ENCODE measurements at regions not wholly inside any gene's neighbourhood (a gene's known extent, or its start where the extent isn't known, plus 50 kb on each side); places are given as distances from the start of the nearest gene placed in this dataset.

GRCh38 chr15:93219859-93220420 is 130.9 kb upstream of the RGMA start:
- Histone ChIP-seq H3K27me3 (ENCODE audit: control insufficient read depth, insufficient read depth, low read length) (no peaks in the 10 kb centered on the region), H3K36me3 (ENCODE audit: control insufficient read depth, insufficient read depth, low read length) (no peaks in the 10 kb centered on the region), H3K4me3 (ENCODE audit: low read length) (no peak overlapping the region), H3K9ac (ENCODE audit: low read length) (no peak overlapping the region), H3K9me3 (ENCODE audit: control insufficient read depth, low read length) (no peaks in the 10 kb centered on the region), H3K4me1 (ENCODE audit: control insufficient read depth, insufficient read depth, low read length) (no peaks in the 10 kb centered on the region)

DNA sequence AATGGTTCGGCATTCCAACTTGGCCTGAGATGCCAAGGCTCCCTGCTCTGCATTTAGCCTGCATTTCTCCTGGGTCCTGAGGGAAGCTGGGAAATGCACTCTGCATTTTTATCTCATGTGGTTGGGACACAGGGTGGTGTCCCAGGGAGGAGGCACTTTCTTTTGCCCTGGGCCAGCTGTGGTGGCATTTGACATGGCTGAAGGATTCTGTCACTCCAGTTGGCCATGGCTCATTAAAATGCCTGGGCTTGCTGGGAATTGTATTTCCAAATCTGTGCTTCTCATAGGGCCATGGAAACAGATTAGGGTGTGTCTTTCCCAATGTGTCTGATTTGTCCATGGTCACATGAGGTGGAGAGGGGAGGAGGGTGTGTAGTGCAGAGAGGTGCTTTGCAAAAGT is 128.3 kb upstream of the RGMA start:
- H3K9me3 ChIP-seq (ENCODE audit: control insufficient read depth, low read length): no peaks in the 10 kb centered on the region
- H3K4me3 ChIP-seq (ENCODE audit: low read length): no peak overlapping the region
- no peaks in the 10 kb centered on the region for H3K27me3 ChIP-seq (ENCODE audit: control insufficient read depth, insufficient read depth, low read length)
- no peaks in the 10 kb centered on the region for H3K4me1 ChIP-seq (ENCODE audit: control insufficient read depth, insufficient read depth, low read length)
- H3K9ac ChIP-seq (ENCODE audit: low read length): no peak overlapping the region
- H3K36me3 ChIP-seq (ENCODE audit: control insufficient read depth, insufficient read depth, low read length): no peaks in the 10 kb centered on the region

DNA sequence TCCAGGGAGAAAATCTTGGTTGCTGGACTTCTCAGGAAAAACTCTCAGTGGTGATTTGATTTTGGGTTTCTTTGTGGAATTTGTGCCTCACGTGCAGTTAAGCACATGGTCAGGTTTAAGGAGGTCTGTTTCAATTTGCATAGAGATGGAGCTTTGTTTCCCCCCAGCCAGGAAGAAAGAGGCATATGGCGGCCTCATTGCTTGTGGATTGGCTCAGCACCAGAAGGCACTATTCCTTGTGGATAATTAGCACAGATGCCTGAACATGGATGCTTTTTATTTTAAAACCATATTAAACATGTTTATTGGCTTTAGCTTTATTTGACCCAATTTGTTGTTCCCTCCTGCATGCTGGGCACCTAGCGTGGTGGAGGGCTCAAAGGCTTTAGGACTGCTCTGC is 125.1 kb upstream of the RGMA start:
- no peaks in the 10 kb centered on the region for H3K4me1 ChIP-seq (ENCODE audit: control insufficient read depth, insufficient read depth, low read length)
- no peak overlapping the region for H3K4me3 ChIP-seq (ENCODE audit: low read length)
- no peaks in the 10 kb centered on the region for H3K36me3 ChIP-seq (ENCODE audit: control insufficient read depth, insufficient read depth, low read length)
- no peak overlapping the region for H3K9ac ChIP-seq (ENCODE audit: low read length)
- H3K27me3 ChIP-seq (ENCODE audit: control insufficient read depth, insufficient read depth, low read length): no peaks in the 10 kb centered on the region
- no peaks in the 10 kb centered on the region for H3K9me3 ChIP-seq (ENCODE audit: control insufficient read depth, low read length)

- Histone ChIP-seq H3K9me3 (ENCODE audit: control insufficient read depth, low read length) (no peaks in the 10 kb centered on the region), H3K36me3 (ENCODE audit: control insufficient read depth, insufficient read depth, low read length) (no peaks in the 10 kb centered on the region), H3K9ac (ENCODE audit: low read length) (no peak overlapping the region), H3K27me3 (ENCODE audit: control insufficient read depth, insufficient read depth, low read length) (no peaks in the 10 kb centered on the region), H3K4me3 (ENCODE audit: low read length) (no peak overlapping the region), H3K4me1 (ENCODE audit: control insufficient read depth, insufficient read depth, low read length) (no peaks in the 10 kb centered on the region)
Observed at GRCh38 chr15:93213281-93213680, 124.3 kb upstream of the RGMA start.

GRCh38 chr15:93212578-93212977 is 123.6 kb upstream of the RGMA start:
- Histone ChIP-seq H3K4me1 (ENCODE audit: control insufficient read depth, insufficient read depth, low read length) (no peaks in the 10 kb centered on the region), H3K9me3 (ENCODE audit: control insufficient read depth, low read length) (no peaks in the 10 kb centered on the region), H3K27me3 (ENCODE audit: control insufficient read depth, insufficient read depth, low read length) (no peaks in the 10 kb centered on the region), H3K4me3 (ENCODE audit: low read length) (no peak overlapping the region), H3K9ac (ENCODE audit: low read length) (no peak overlapping the region), H3K36me3 (ENCODE audit: control insufficient read depth, insufficient read depth, low read length) (no peaks in the 10 kb centered on the region)

GRCh38 chr15:93210995-93211394 is 122.0 kb upstream of the RGMA start:
- H3K9me3 ChIP-seq (ENCODE audit: control insufficient read depth, low read length): no peaks in the 10 kb centered on the region
- no peak overlapping the region for H3K9ac ChIP-seq (ENCODE audit: low read length)
- H3K36me3 ChIP-seq (ENCODE audit: control insufficient read depth, insufficient read depth, low read length): no peaks in the 10 kb centered on the region
- no peaks in the 10 kb centered on the region for H3K27me3 ChIP-seq (ENCODE audit: control insufficient read depth, insufficient read depth, low read length)
- no peak overlapping the region for H3K4me3 ChIP-seq (ENCODE audit: low read length)
- H3K4me1 ChIP-seq (ENCODE audit: control insufficient read depth, insufficient read depth, low read length): no peaks in the 10 kb centered on the region

- H3K4me3 ChIP-seq (ENCODE audit: low read length): no peak overlapping the region
- no peaks in the 10 kb centered on the region for H3K9me3 ChIP-seq (ENCODE audit: control insufficient read depth, low read length)
- no peaks in the 10 kb centered on the region for H3K36me3 ChIP-seq (ENCODE audit: control insufficient read depth, insufficient read depth, low read length)
- no peaks in the 10 kb centered on the region for H3K27me3 ChIP-seq (ENCODE audit: control insufficient read depth, insufficient read depth, low read length)
- no peak overlapping the region for H3K9ac ChIP-seq (ENCODE audit: low read length)
- H3K4me1 ChIP-seq (ENCODE audit: control insufficient read depth, insufficient read depth, low read length): no peaks in the 10 kb centered on the region
Observed at GRCh38 chr15:93209690-93210445, 120.9 kb upstream of the RGMA start.

GRCh38 chr15:93206893-93207292 is 117.9 kb upstream of the RGMA start:
- Histone ChIP-seq H3K9ac (ENCODE audit: low read length) (no peak overlapping the region), H3K4me3 (ENCODE audit: low read length) (no peak overlapping the region), H3K4me1 (ENCODE audit: control insufficient read depth, insufficient read depth, low read length) (no peaks in the 10 kb centered on the region), H3K27me3 (ENCODE audit: control insufficient read depth, insufficient read depth, low read length) (no peaks in the 10 kb centered on the region), H3K36me3 (ENCODE audit: control insufficient read depth, insufficient read depth, low read length) (no peaks in the 10 kb centered on the region), H3K9me3 (ENCODE audit: control insufficient read depth, low read length) (no peaks in the 10 kb centered on the region)

DNA sequence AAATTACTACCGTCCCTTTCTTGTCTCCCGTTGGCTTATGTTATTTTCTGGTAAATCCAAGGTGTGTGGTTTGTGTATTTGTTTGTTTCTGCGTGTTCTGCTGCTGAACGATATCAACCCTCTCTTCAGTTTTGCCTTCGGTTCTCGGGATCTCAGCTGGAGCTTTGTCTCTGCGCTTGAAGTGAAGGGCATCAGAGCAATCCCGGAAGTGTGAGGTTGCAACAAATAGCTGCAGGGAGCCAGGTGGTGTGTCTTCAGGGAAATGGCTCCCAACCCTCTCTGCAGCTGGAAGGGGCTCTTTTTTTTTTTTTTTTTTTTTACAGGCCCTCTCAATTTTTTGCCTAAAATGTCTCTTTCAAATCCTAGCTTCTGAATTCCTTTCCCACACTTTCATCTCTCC is 116.4 kb upstream of the RGMA start:
- Histone ChIP-seq H3K36me3 (ENCODE audit: control insufficient read depth, insufficient read depth, low read length) (no peaks in the 10 kb centered on the region), H3K4me3 (ENCODE audit: low read length) (no peak overlapping the region), H3K27me3 (ENCODE audit: control insufficient read depth, insufficient read depth, low read length) (no peaks in the 10 kb centered on the region), H3K9me3 (ENCODE audit: control insufficient read depth, low read length) (no peaks in the 10 kb centered on the region), H3K4me1 (ENCODE audit: control insufficient read depth, insufficient read depth, low read length) (no peaks in the 10 kb centered on the region), H3K9ac (ENCODE audit: low read length) (no peak overlapping the region)

GRCh38 chr15:93203036-93203435 is 114.0 kb upstream of the RGMA start:
- Histone ChIP-seq H3K9ac (ENCODE audit: low read length) (no peak overlapping the region), H3K9me3 (ENCODE audit: control insufficient read depth, low read length) (no peaks in the 10 kb centered on the region), H3K4me3 (ENCODE audit: low read length) (no peak overlapping the region), H3K27me3 (ENCODE audit: control insufficient read depth, insufficient read depth, low read length) (no peaks in the 10 kb centered on the region), H3K4me1 (ENCODE audit: control insufficient read depth, insufficient read depth, low read length) (no peaks in the 10 kb centered on the region), H3K36me3 (ENCODE audit: control insufficient read depth, insufficient read depth, low read length) (no peaks in the 10 kb centered on the region)

- Histone ChIP-seq H3K4me1 (ENCODE audit: control insufficient read depth, insufficient read depth, low read length) (no peaks in the 10 kb centered on the region), H3K27me3 (ENCODE audit: control insufficient read depth, insufficient read depth, low read length) (no peaks in the 10 kb centered on the region), H3K9me3 (ENCODE audit: control insufficient read depth, low read length) (no peaks in the 10 kb centered on the region), H3K9ac (ENCODE audit: low read length) (no peak overlapping the region), H3K36me3 (ENCODE audit: control insufficient read depth, insufficient read depth, low read length) (no peaks in the 10 kb centered on the region), H3K4me3 (ENCODE audit: low read length) (no peak overlapping the region)
Observed at GRCh38 chr15:93202405-93202804, 113.4 kb upstream of the RGMA start.

- no peaks in the 10 kb centered on the region for H3K4me1 ChIP-seq (ENCODE audit: control insufficient read depth, insufficient read depth, low read length)
- H3K9me3 ChIP-seq (ENCODE audit: control insufficient read depth, low read length): no peaks in the 10 kb centered on the region
- no peak overlapping the region for H3K9ac ChIP-seq (ENCODE audit: low read length)
Observed at GRCh38 chr15:93201940-93202339, 112.9 kb upstream of the RGMA start.

GRCh38 chr15:93200837-93201226 is 111.8 kb upstream of the RGMA start:
- Histone ChIP-seq H3K27me3 (ENCODE audit: control insufficient read depth, insufficient read depth, low read length) (no peaks in the 10 kb centered on the region), H3K36me3 (ENCODE audit: control insufficient read depth, insufficient read depth, low read length) (no peaks in the 10 kb centered on the region), H3K4me3 (ENCODE audit: low read length) (no peak overlapping the region), H3K4me1 (ENCODE audit: control insufficient read depth, insufficient read depth, low read length) (no peaks in the 10 kb centered on the region), H3K9ac (ENCODE audit: low read length) (no peak overlapping the region), H3K9me3 (ENCODE audit: control insufficient read depth, low read length) (no peaks in the 10 kb centered on the region)

More at GRCh38 chr15:93201940-93202339, 112.9 kb upstream of the RGMA start:
- Histone ChIP-seq H3K36me3 (ENCODE audit: control insufficient read depth, insufficient read depth, low read length) (no peaks in the 10 kb centered on the region), H3K4me3 (ENCODE audit: low read length) (no peak overlapping the region), H3K27me3 (ENCODE audit: control insufficient read depth, insufficient read depth, low read length) (no peaks in the 10 kb centered on the region)

Data from mucosa of stomach (tissue), 1 donor.